ENCODE measurements at regions not wholly inside any gene's neighbourhood (a gene's known extent, or its start where the extent isn't known, plus 50 kb on each side); places are given as distances from the start of the nearest gene placed in this dataset.

- Histone ChIP-seq H3K27me3 (no peaks in the 10 kb centered on the region), H3K27ac (no peak overlapping the region), H3K9me3 (no peaks in the 10 kb centered on the region), H3K36me3 (no peaks in the 10 kb centered on the region), H3K4me3 (no peak overlapping the region), H3K4me1 (no peaks in the 10 kb centered on the region)
- TF ChIP-seq CTCF (IDR thresholded peaks at IDR 0.05): no peak
- DNase-seq (ENCODE audit: low spot score): no peak
Observed at GRCh38 chrX:98067611-98068010, 1183.9 kb downstream of the RPA4 start.

DNA sequence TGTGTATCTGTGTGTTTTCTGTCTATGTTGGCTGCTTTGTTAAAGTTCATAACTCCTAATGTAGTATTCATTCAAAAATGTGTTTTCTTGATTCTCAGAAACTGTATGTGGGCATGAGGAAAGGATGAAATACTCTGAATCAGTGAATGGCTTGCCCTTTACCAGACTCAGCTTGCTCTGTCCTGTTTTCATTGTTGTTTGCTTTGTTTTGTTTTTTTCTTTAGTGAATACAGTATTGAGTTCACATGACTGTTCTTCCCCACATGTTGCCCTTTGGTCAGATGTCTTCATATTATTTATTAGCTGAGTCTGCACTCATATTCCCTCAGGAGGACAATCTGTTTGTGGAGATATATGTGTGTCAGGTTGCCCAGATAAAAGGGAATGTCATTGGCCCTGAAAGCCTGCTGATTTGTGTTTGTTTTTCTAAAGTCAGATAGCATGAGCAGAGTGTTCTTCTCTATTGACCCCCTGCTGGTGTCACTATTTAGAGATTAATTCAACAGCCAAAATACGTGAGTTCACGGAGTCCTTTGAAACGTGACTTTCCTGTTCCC is 1184.4 kb downstream of the RPA4 start:
- H3K9me3 ChIP-seq: no peaks in the 10 kb centered on the region
- no peak overlapping the region for H3K27ac ChIP-seq
- no peak overlapping the region for H3K4me3 ChIP-seq
- H3K4me1 ChIP-seq: no peaks in the 10 kb centered on the region
- no peak for TF ChIP-seq CTCF (IDR thresholded peaks at IDR 0.05)
- no peak for DNase-seq (ENCODE audit: low spot score)
- no peaks in the 10 kb centered on the region for H3K27me3 ChIP-seq
- H3K36me3 ChIP-seq: no peaks in the 10 kb centered on the region

DNA sequence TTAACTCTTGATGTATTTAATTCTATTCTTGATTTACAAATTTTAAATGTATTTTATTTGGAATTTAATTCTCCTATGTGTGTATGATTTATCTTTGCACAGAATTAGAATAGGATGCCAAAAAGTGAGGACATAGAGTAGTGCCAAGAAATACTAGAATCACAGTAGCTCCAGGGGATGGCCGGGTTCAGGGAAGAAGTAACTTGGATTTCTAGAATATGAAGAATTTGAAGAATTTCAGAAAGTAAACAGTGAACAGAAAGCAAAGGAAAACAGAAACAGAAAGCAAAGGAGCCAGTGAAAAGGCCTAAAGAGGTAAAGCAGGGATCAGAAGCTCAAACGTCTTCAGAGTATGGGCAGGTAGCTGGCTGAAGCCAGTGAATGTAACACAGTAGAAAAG is 1187.6 kb downstream of the RPA4 start:
- no peak for DNase-seq (ENCODE audit: low spot score)
- no peaks in the 10 kb centered on the region for H3K9me3 ChIP-seq
- no peaks in the 10 kb centered on the region for H3K4me1 ChIP-seq
- no peak overlapping the region for H3K4me3 ChIP-seq
- no peak overlapping the region for H3K27ac ChIP-seq
- no peak for TF ChIP-seq CTCF (IDR thresholded peaks at IDR 0.05)
- H3K27me3 ChIP-seq: no peaks in the 10 kb centered on the region
- H3K36me3 ChIP-seq: no peaks in the 10 kb centered on the region

DNA sequence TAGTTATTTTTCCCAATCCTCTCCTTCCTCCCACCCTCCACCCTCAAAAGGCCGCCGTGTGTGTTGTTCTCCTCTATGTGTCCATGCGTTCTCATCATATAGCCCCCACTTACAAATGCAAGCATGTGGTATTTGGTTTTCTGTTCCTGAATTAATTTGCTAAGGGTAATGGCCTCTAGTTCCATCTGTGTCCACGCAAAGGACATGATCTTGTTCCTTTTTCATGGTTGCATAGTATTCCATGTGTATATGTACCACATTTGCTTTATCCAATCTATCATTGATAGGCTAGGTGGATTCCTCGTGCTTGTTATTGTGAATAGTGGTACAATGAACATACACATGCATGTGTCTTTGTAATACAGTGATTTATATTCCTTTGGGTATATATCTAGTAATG is 1193.7 kb downstream of the RPA4 start:
- no peak for DNase-seq (ENCODE audit: low spot score)
- Histone ChIP-seq H3K36me3 (no peaks in the 10 kb centered on the region), H3K27me3 (no peaks in the 10 kb centered on the region), H3K4me1 (no peaks in the 10 kb centered on the region), H3K9me3 (peaks cover 0 to 13% of the 10 kb centered on the region in 2 donors), H3K4me3 (no peak overlapping the region), H3K27ac (no peak overlapping the region)
- no peak for TF ChIP-seq CTCF (IDR thresholded peaks at IDR 0.05)

- H3K4me1 ChIP-seq: no peaks in the 10 kb centered on the region
- no peak overlapping the region for H3K27ac ChIP-seq
- no peak overlapping the region for H3K4me3 ChIP-seq
- no peaks in the 10 kb centered on the region for H3K36me3 ChIP-seq
- no peak for TF ChIP-seq CTCF (IDR thresholded peaks at IDR 0.05)
- no peaks in the 10 kb centered on the region for H3K9me3 ChIP-seq
- DNase-seq (ENCODE audit: low spot score): no peak
- H3K27me3 ChIP-seq: no peaks in the 10 kb centered on the region
Observed at GRCh38 chrX:98111684-98112083, 1228.0 kb downstream of the RPA4 start.

DNA sequence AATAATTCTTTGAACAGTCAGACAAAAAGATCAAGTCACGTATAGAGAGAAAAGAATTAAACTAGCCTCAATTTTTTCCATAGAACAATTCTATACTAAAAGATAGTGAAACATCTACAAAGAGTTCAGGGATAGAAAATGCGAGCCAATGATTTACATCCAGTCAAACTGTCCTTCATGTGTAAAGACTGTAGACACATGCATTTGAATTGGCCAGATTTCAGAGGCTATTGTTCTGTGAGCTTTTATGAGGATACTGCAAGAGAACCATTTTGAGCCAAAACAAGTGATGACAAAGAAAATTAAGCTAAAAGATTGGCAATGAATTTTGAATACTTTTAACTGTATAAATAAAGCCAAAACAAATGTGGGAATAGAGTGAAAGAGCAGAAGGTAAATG is 1230.3 kb downstream of the RPA4 start:
- no peak overlapping the region for H3K4me3 ChIP-seq
- H3K4me1 ChIP-seq: no peaks in the 10 kb centered on the region
- H3K36me3 ChIP-seq: no peaks in the 10 kb centered on the region
- H3K27ac ChIP-seq: no peak overlapping the region
- H3K9me3 ChIP-seq: no peaks in the 10 kb centered on the region
- no peak for TF ChIP-seq CTCF (IDR thresholded peaks at IDR 0.05)
- H3K27me3 ChIP-seq: no peaks in the 10 kb centered on the region
- no peak for DNase-seq (ENCODE audit: low spot score)

Data from right atrium auricular region (tissue), 2 donors.